Caco-2 (cell line): ENCODE measurements at regions not wholly inside any gene's neighbourhood (a gene's known extent, or its start where the extent isn't known, plus 50 kb on each side); places are given as distances from the start of the nearest gene placed in this dataset.
A peak's percentile ranks its signal among the peaks of the same experiment; 100 is the strongest.

Experiments
- BruUV-seq: library from RNA; stranded (reverse); fragments of 400-500 nt; replicated peaks from 2 replicates; lab custom pipeline; 2021; lab: Mats Ljungman, UMichigan
- CTCF ChIA-PET: fragments of 300-600 bp; sonication (Branson Sonifier 250); formaldehyde crosslinking; loops from one replicate; lab custom pipeline; 2022; ENCODE audit warnings: antibody characterized with exemption; lab: Charles Lee
- POLR2A ChIA-PET: fragments of 300-600 bp; sonication (Branson Sonifier 250); formaldehyde crosslinking; loops from one replicate; lab custom pipeline; 2022; ENCODE audit warnings: antibody characterized with exemption; lab: Charles Lee
- DNase-seq, 2 experiments: peaks; one replicate each; pipeline versions ENCODE4 v3.0.0 to v3.0.0-alpha.2; 2020 to 2022
- H3K27me3 ChIP-seq: replicated peaks from 2 replicates; pipeline ENCODE4 v1.6.0; 2011; ENCODE audit warnings: low read length; ENCODE audit not compliant: control insufficient read depth, insufficient read depth
- H3K36me3 ChIP-seq: 2 replicates; pipeline ENCODE4 v1.5.1; 2011; ENCODE audit warnings: low read length; ENCODE audit not compliant: control insufficient read depth, insufficient read depth
- H3K4me1 ChIP-seq: fragments of 250-450 bp; sonication (Bioruptor Pico); 2 replicates; pipeline ENCODE4 v1.5.1; 2020; ENCODE audit warnings: mild to moderate bottlenecking
- H3K4me3 ChIP-seq: 2 replicates; pipeline ENCODE4 v1.5.1; 2011; ENCODE audit warnings: low read depth, mild to moderate bottlenecking, control low read depth, low read length
- H3K9me3 ChIP-seq: fragments of 250-450 bp; sonication (Bioruptor Pico); 2 replicates; pipeline ENCODE4 v1.5.1; 2020; ENCODE audit warnings: mild to moderate bottlenecking, moderate library complexity
- H3K27ac Mint-ChIP-seq: one replicate; pipeline ENCODE4 v1.8.0; 2022; ENCODE audit warnings: mixed read lengths; ENCODE audit not compliant: unreplicated experiment
- H3K27me3 Mint-ChIP-seq: one replicate; pipeline ENCODE4 v1.8.0; 2022; ENCODE audit warnings: mixed read lengths; ENCODE audit not compliant: insufficient read depth, unreplicated experiment
- H3K36me3 Mint-ChIP-seq: one replicate; pipeline ENCODE4 v1.8.0; 2022; ENCODE audit warnings: mild to moderate bottlenecking, mixed read lengths; ENCODE audit not compliant: insufficient read depth, unreplicated experiment
- H3K4me1 Mint-ChIP-seq: one replicate; pipeline ENCODE4 v1.8.0; 2022; ENCODE audit warnings: low read depth, mixed read lengths; ENCODE audit not compliant: unreplicated experiment
- H3K4me3 Mint-ChIP-seq: one replicate; pipeline ENCODE4 v1.8.0; 2022; ENCODE audit warnings: mild to moderate bottlenecking, moderate library complexity, mixed read lengths; ENCODE audit not compliant: unreplicated experiment
- H3K9me3 Mint-ChIP-seq: one replicate; pipeline ENCODE4 v1.8.0; 2022; ENCODE audit warnings: mixed read lengths; ENCODE audit not compliant: unreplicated experiment
- intact Hi-C: fragments of 100-400 bp; cut with micrococcal nuclease; formaldehyde crosslinking; loops from one replicate; pipeline ENCODE4 v1.10.0; 2022; ENCODE audit not compliant: unreplicated experiment
- TF ChIP-seq, protein P1 (sequence below), 2 experiments: fragments of 200-600 bp in 1 of 2; IDR thresholded peaks; 1 replicate in 1 of 2; 2 replicates in 1 of 2; pipeline versions ENCODE4 v1.5.1 to v1.8.0; 2011 to 2022; ENCODE audit warnings: antibody characterized with exemption in 1 of 2, control low read depth in 1 of 2, inconsistent platforms in 1 of 2, low read depth in 1 of 2, low read length in 1 of 2, mild to moderate bottlenecking in 1 of 2, moderate library complexity in 1 of 2; ENCODE audit not compliant: insufficient read depth in 1 of 2, severe bottlenecking in 1 of 2, unreplicated experiment in 1 of 2

DNA sequence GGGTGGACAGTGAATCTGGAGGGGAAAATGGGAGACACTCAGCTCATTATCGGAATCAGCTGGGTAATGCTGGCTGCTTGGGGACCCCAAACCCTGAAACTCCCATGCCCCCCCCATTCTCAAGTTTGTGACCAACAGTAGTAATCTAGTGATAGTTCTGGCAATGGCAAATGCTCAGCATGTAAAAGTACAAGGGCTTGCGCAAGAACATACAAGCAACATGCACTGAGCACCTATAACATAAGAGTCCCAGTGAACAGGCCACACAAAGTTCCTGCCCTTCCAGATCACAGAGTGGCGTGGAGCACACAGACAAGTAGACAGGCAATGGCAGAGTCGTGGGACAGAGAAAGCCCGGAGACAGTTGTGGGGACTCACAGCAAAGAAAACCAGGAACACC is 407.9 kb downstream of the MED13L start:
- ChIA-PET POLR2A (no interaction called here), CTCF (no interaction called here)
- Mint-ChIP-seq H3K4me1 (peaks cover 26% of the 10 kb centered on the region), H3K27me3 (no peaks in the 10 kb centered on the region), H3K27ac (peak overlapping the region; percentile 17), H3K36me3 (no peaks in the 10 kb centered on the region), H3K9me3 (no peaks in the 10 kb centered on the region), H3K4me3 (no peak overlapping the region)
- intact Hi-C loops, result no loop called here
- peaks cover 22% of the 10 kb centered on the region for H3K4me1 ChIP-seq
- H3K9me3 ChIP-seq, result no peaks in the 10 kb centered on the region
- no peak overlapping the region for H3K4me3 ChIP-seq
- H3K27me3 ChIP-seq, result no peaks in the 10 kb centered on the region
- TF ChIP-seq, protein P1, sequence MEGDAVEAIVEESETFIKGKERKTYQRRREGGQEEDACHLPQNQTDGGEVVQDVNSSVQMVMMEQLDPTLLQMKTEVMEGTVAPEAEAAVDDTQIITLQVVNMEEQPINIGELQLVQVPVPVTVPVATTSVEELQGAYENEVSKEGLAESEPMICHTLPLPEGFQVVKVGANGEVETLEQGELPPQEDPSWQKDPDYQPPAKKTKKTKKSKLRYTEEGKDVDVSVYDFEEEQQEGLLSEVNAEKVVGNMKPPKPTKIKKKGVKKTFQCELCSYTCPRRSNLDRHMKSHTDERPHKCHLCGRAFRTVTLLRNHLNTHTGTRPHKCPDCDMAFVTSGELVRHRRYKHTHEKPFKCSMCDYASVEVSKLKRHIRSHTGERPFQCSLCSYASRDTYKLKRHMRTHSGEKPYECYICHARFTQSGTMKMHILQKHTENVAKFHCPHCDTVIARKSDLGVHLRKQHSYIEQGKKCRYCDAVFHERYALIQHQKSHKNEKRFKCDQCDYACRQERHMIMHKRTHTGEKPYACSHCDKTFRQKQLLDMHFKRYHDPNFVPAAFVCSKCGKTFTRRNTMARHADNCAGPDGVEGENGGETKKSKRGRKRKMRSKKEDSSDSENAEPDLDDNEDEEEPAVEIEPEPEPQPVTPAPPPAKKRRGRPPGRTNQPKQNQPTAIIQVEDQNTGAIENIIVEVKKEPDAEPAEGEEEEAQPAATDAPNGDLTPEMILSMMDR (IDR thresholded peaks at IDR 0.05; ENCODE audit: insufficient read depth in 1 of 2, low read depth in 1 of 2, low read length in 1 of 2, severe bottlenecking in 1 of 2, unreplicated experiment in 1 of 2), result no peak
- no TSS peak for BruUV-seq
- no peak for DNase-seq
- H3K36me3 ChIP-seq, result no peaks in the 10 kb centered on the region

DNA sequence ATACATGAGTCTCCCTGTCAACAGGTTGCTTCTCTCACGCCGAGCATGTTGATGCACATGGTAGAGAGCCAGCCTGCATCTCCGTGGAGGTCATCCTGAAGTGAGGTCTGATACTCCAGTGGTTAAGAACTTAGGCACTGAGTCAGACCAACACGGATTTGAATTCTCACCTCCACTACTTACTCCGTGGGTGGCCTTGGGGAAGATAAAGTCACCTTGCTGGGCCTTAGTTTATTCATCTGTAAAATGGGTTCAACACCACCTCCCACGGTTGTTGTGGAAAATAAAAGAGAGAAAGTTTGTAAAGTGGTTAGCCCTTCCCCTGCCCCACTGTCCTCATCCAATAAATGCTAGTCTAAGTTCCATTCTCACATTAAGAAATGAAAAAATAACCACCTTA is 408.9 kb downstream of the MED13L start:
- TF ChIP-seq, protein P1 (IDR thresholded peaks at IDR 0.05; ENCODE audit: insufficient read depth in 1 of 2, low read depth in 1 of 2, low read length in 1 of 2, severe bottlenecking in 1 of 2, unreplicated experiment in 1 of 2), result no peak
- no peaks in the 10 kb centered on the region for H3K27me3 ChIP-seq
- no TSS peak for BruUV-seq
- no peaks in the 10 kb centered on the region for H3K36me3 ChIP-seq
- intact Hi-C loops, result no loop called here
- no peak overlapping the region for H3K4me3 Mint-ChIP-seq
- H3K9me3 ChIP-seq, result no peaks in the 10 kb centered on the region
- no peaks in the 10 kb centered on the region for H3K9me3 Mint-ChIP-seq
- peaks cover 22% of the 10 kb centered on the region for H3K4me1 ChIP-seq
- no peak overlapping the region for H3K4me3 ChIP-seq
- no peak overlapping the region for H3K27ac Mint-ChIP-seq
- ChIA-PET CTCF (no interaction called here), POLR2A (no interaction called here)
- peaks cover 24% of the 10 kb centered on the region for H3K4me1 Mint-ChIP-seq
- H3K27me3 Mint-ChIP-seq, result no peaks in the 10 kb centered on the region
- no peaks in the 10 kb centered on the region for H3K36me3 Mint-ChIP-seq
- DNase-seq, result no peak

DNA sequence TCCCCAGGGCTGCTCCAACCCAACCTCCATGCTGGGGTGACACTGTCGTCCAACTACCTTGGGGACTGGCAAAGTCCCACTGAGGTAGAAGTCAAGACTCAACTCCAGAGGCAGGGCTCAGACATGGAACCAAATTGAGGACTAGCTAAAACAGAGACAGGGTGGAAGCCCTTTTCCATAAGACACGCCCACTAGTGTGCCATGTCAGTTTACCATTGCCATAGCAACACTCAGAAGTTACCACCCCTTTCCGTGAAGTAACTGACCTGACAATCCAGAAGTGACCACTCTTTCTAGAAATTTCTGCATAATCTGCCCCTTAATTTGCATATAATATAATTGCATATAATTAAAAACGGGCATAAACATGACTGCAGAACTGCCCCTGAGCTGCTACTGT is 409.6 kb downstream of the MED13L start:
- Mint-ChIP-seq H3K36me3 (no peaks in the 10 kb centered on the region), H3K4me3 (no peak overlapping the region), H3K27ac (no peak overlapping the region), H3K4me1 (peaks cover 17% of the 10 kb centered on the region), H3K9me3 (no peaks in the 10 kb centered on the region), H3K27me3 (no peaks in the 10 kb centered on the region)
- intact Hi-C loops, result loop anchor here (1.0 kb wide), 1 partner anchor 49 kb away; no protein-coding TSS in a partner anchor
- CTCF ChIA-PET, result no interaction called here
- POLR2A ChIA-PET, result no interaction called here
- H3K36me3 ChIP-seq, result no peaks in the 10 kb centered on the region
- no peak overlapping the region for H3K4me3 ChIP-seq
- H3K4me1 ChIP-seq, result peaks cover 15% of the 10 kb centered on the region
- TF ChIP-seq, protein P1 (IDR thresholded peaks at IDR 0.05; ENCODE audit: insufficient read depth in 1 of 2, low read depth in 1 of 2, low read length in 1 of 2, severe bottlenecking in 1 of 2, unreplicated experiment in 1 of 2), result no peak
- no peaks in the 10 kb centered on the region for H3K27me3 ChIP-seq
- BruUV-seq, result no TSS peak
- DNase-seq, result no peak
- H3K9me3 ChIP-seq, result no peaks in the 10 kb centered on the region
